ENCODE measurements at regions not wholly inside any gene's neighbourhood (a gene's known extent, or its start where the extent isn't known, plus 50 kb on each side); places are given as distances from the start of the nearest gene placed in this dataset.

DNA sequence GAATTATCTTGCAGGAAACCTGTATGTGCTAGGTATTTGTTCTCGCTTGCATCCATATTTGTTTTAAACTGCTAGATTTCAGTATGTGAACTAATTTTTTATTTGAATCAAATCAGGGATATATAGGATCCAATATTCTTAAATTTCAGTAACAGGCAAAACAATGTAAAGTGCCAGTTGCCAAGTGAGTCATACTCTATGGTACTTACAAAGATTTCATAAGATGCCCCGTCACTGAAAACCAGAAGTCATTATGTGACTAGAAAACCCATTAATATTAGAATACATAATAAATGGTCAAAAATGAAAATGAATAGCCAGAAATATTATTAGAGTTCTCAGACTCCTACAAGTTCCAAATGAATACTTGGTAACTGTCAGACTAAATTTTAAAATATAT is 481.2 kb downstream of the TFAP2A start:
- Histone ChIP-seq H4K5ac (ENCODE audit: insufficient read length, low read depth, low read length) (no peak overlapping the region), H3K9ac (ENCODE audit: extremely low read depth, insufficient read length, low read length) (no peak overlapping the region), H2AK5ac (ENCODE audit: insufficient read length, low read length) (no peak overlapping the region), H2BK5ac (ENCODE audit: insufficient read length, low read length) (no peak overlapping the region), H2BK120ac (ENCODE audit: low read depth, low read length, poor library complexity, severe bottlenecking) (no peak overlapping the region), H3T11ph (ENCODE audit: low read length) (no peak overlapping the region), H3K9me3 (ENCODE audit: control insufficient read depth, low read depth, low read length) (no peaks in the 10 kb centered on the region), H3K27ac (ENCODE audit: insufficient read length, low read depth, low read length) (no peak overlapping the region), H2BK20ac (ENCODE audit: low read depth, low read length, poor library complexity, severe bottlenecking) (no peak overlapping the region), H4K8ac (replicated peaks; ENCODE audit: insufficient read length, low read depth, low read length) (no peak overlapping the region), H2BK12ac (ENCODE audit: insufficient read length, low read depth, low read length) (no peak overlapping the region), H4K20me1 (ENCODE audit: control insufficient read depth, insufficient read depth, insufficient read length) (no peaks in the 10 kb centered on the region), H4K91ac (ENCODE audit: insufficient read length, low read depth, low read length) (no peak overlapping the region), H3K79me2 (ENCODE audit: insufficient read depth, low read length) (no peaks in the 10 kb centered on the region), H3K23me2 (ENCODE audit: insufficient read length, low read depth, low read length, poor library complexity, severe bottlenecking) (no peaks in the 10 kb centered on the region), H3K4me1 (ENCODE audit: insufficient read depth, low read length) (no peaks in the 10 kb centered on the region), H3K4ac (ENCODE audit: low read depth, low read length) (no peak overlapping the region), H3K56ac (ENCODE audit: insufficient read length, low read depth, low read length) (no peak overlapping the region), H3K4me2 (ENCODE audit: insufficient read depth, insufficient read length, low read length) (no peak overlapping the region), H3K14ac (ENCODE audit: insufficient read depth, low read length) (no peak overlapping the region), H3K18ac (ENCODE audit: insufficient read length, low read depth, low read length) (no peak overlapping the region), H2BK15ac (ENCODE audit: low read depth, low read length) (no peak overlapping the region), H3K79me1 (ENCODE audit: insufficient read depth, low read depth, low read length, poor library complexity, severe bottlenecking) (no peaks in the 10 kb centered on the region), H3K27me3 (ENCODE audit: insufficient read depth, low read length) (no peaks in the 10 kb centered on the region), H3K23ac (ENCODE audit: insufficient read length, low read depth, low read length) (no peak overlapping the region), H2AFZ (ENCODE audit: low read length) (no peak overlapping the region)
- TF ChIP-seq, protein P1, sequence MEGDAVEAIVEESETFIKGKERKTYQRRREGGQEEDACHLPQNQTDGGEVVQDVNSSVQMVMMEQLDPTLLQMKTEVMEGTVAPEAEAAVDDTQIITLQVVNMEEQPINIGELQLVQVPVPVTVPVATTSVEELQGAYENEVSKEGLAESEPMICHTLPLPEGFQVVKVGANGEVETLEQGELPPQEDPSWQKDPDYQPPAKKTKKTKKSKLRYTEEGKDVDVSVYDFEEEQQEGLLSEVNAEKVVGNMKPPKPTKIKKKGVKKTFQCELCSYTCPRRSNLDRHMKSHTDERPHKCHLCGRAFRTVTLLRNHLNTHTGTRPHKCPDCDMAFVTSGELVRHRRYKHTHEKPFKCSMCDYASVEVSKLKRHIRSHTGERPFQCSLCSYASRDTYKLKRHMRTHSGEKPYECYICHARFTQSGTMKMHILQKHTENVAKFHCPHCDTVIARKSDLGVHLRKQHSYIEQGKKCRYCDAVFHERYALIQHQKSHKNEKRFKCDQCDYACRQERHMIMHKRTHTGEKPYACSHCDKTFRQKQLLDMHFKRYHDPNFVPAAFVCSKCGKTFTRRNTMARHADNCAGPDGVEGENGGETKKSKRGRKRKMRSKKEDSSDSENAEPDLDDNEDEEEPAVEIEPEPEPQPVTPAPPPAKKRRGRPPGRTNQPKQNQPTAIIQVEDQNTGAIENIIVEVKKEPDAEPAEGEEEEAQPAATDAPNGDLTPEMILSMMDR (conservative IDR thresholded peaks at IDR 0.05): no peak
- no peaks in the 10 kb centered on the region; the same call in 1 of the 2 replicates for H3K27me3 Mint-ChIP-seq (ENCODE audit: low read depth)
- no peak for DNase-seq
- no peak overlapping the region for H3K4me3 Mint-ChIP-seq
- H3K9me3 Mint-ChIP-seq: peaks cover 0 to 4% of the 10 kb centered on the region in 2 experiments; a peak in 1 of 5 replicates
- H3K4me1 Mint-ChIP-seq: no peaks in the 10 kb centered on the region
- no peaks in the 10 kb centered on the region; a peak in 1 of 7 replicates for H3K36me3 Mint-ChIP-seq (ENCODE audit: insufficient read depth in 1 of 3, low read depth in 3 of 3)
- WGBS (ENCODE audit: extremely low coverage, insufficient read length, low lambda C conversion rate): no CpG with 5 or more reads among the region's 2 CpGs
- H3K27ac Mint-ChIP-seq: no peak overlapping the region

Measured in H9 (cell line).